ENCODE measurements at regions not wholly inside any gene's neighbourhood (a gene's known extent, or its start where the extent isn't known, plus 50 kb on each side); places are given as distances from the start of the nearest gene placed in this dataset.

DNA sequence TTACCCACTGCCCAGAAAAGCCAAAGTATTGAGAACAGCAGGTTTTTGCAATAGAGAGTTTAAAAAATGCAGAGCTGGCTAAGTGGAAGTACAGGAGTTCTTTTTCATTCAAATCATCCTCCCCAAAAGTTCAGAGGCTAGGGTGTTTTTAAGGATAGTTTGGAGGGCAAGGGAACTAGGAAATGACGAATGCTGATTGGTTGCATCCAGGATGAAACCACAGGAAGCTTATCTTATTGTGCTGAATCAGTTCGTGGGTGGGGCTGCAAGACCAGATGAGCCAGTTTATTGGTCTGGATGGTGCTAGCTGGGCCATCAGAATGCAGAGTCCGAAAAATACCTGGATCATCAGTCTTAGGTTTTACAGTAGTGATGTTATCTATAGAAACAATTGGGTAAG, 1427.1 kb downstream of the LRRC4C start:
- TF ChIP-seq, protein P1, sequence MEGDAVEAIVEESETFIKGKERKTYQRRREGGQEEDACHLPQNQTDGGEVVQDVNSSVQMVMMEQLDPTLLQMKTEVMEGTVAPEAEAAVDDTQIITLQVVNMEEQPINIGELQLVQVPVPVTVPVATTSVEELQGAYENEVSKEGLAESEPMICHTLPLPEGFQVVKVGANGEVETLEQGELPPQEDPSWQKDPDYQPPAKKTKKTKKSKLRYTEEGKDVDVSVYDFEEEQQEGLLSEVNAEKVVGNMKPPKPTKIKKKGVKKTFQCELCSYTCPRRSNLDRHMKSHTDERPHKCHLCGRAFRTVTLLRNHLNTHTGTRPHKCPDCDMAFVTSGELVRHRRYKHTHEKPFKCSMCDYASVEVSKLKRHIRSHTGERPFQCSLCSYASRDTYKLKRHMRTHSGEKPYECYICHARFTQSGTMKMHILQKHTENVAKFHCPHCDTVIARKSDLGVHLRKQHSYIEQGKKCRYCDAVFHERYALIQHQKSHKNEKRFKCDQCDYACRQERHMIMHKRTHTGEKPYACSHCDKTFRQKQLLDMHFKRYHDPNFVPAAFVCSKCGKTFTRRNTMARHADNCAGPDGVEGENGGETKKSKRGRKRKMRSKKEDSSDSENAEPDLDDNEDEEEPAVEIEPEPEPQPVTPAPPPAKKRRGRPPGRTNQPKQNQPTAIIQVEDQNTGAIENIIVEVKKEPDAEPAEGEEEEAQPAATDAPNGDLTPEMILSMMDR (conservative IDR thresholded peaks at IDR 0.05; ENCODE audit: low read length) = no peak
- TF ChIP-seq EZH2phosphoT487 (IDR thresholded peaks at IDR 0.05; ENCODE audit: borderline replicate concordance, low read depth, low read length) = no peak
